Hematopoietic multipotent progenitor cell treated with erythropoietin and hydrocortisone succinate and interleukin-3 and kit ligand, for 8 days (in vitro differentiated cells): ENCODE measurements at regions not wholly inside any gene's neighbourhood (a gene's known extent, or its start where the extent isn't known, plus 50 kb on each side); places are given as distances from the start of the nearest gene placed in this dataset.
A peak's percentile ranks its signal among the peaks of the same experiment; 100 is the strongest.
"Not testable (repeated sequence)": the region's sequence is repeated elsewhere in the genome, so short reads cannot be mapped to it uniquely, and the experiment has no call there.

ENCODE experiments used
- DNase-seq: peaks from one replicate; pipeline ENCODE4 v3.0.0-alpha.2; 2015

DNA sequence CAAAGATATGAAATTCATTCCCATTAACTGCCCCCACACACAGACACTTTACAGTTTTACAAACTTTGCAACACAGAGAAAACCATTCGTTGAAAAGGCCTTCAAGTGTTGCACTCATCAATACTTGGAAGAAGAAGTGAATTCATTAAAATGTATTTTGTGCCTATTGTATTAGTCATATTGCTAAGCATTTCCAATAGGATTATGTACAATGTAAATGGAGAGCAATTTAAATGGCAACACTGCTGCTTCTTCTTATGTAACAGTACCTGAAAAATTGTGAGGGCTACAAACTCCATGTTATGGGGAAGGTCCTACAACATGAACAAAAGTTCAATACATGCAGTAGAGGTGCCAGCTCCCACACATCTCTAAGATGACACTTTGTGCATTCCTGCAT lies 209.3 kb upstream of the POGK start:
- no peak for DNase-seq

- DNase-seq = no peak
Measured at GRCh38 chr1:166630369-166630768, 208.9 kb upstream of the POGK start.

DNA sequence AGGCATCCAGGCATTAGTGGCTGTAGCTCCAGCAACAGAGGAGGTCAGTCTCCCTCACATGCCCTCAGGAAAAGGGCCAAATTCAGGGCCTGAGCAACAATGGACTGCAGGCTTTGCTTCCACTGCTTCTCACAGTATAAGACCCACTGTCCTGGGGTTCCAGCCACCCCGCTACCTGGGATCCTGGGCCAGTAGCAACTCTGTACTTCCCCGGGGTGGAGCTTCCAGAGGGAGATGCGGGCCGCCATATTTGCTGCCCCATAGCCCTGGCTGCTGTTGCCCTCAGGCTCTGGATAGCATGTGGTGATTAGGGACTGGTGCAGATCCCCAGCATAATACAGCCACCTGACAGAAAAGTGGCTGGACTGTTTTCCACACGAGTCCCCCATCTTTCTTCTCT lies 201.1 kb upstream of the POGK start:
- DNase-seq = no peak

- not testable (repeated sequence) for DNase-seq
Measured at GRCh38 chr1:166657228-166657627, 182.0 kb upstream of the POGK start.

DNA sequence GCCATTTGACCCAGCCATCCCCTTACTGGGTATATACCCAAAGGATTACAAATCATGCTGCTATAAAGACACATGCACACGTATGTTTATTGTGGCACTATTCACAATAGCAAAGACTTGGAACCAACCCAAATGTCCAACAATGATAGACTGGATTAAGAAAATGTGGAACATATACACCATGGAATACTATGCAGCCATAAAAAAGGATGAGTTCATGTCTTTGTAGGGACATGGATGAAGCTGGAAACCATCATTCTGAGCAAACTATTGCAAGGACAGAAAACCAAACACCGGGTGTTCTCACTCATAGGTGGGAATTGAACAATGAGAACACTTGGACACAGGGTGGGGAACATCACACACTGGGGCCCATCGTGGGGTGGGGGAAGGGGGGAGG lies 172.5 kb upstream of the POGK start:
- DNase-seq = not testable (repeated sequence)

GRCh38 chr1:166667600-166667999 lies 171.7 kb upstream of the POGK start:
- not testable (repeated sequence) for DNase-seq

GRCh38 chr1:166671627-166672026 lies 167.6 kb upstream of the POGK start:
- DNase-seq = no peak

- no peak for DNase-seq
Measured at GRCh38 chr1:166673722-166674121, 165.6 kb upstream of the POGK start.

GRCh38 chr1:166675213-166675612 lies 164.1 kb upstream of the POGK start:
- no peak for DNase-seq

- no peak for DNase-seq
Measured at GRCh38 chr1:166676981-166677380, 162.3 kb upstream of the POGK start.

DNA sequence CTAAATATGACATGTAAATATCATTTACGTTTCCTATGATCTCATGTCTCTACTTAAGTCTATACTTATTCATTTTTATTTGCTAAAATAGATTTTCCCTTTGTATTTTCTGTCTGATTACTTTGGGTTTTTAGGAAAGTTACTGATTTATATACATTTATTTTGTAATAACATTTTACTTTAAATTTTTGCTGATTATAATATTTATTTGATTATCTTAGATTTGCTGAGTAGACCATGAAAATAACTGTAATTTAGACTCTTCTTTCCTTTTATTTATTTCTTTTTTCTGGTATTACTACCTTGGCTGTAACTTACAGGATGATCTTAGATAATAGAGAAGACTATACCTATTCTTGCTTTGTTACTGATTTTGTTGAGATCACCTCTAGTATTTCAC lies 159.9 kb upstream of the POGK start:
- no peak for DNase-seq

DNA sequence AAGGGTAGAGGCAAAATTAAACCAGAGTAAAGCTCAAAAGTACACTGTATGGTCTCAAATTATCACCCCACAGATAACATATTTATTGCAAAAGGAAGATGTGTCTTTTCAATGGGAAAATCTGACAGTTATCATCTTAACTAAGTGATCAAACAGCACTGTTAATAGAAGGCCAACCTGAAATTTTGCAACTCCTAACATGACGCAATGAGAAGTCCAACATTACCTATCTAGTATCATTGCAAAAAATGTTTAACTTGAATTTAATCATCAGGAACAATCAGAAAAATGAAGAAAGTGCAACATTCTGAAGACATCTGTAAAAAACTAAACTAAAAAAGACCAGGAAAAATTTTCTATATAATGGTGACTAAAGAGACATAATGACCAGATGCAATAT lies 156.7 kb upstream of the POGK start:
- DNase-seq = no peak

DNA sequence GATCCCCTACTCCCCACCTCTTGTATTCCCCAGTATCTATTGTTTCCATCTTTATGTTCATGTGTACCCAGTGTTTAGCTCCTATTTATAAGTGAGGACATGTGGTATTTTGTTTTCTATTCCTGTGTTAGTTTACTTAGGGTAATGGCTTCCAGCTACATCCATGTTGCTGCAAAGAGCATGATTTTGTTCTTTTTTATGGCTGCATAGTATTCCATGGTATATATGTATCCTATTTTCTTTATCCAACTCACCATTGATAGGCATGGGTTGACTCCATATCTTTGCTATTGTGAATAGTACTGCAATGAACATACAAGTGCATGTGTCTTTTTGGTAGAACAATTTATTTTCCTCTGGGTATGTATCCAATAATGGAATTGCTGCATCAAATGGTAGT lies 154.6 kb upstream of the POGK start:
- not testable (repeated sequence) for DNase-seq

GRCh38 chr1:166685200-166685599 lies 154.1 kb upstream of the POGK start:
- DNase-seq = no peak

DNA sequence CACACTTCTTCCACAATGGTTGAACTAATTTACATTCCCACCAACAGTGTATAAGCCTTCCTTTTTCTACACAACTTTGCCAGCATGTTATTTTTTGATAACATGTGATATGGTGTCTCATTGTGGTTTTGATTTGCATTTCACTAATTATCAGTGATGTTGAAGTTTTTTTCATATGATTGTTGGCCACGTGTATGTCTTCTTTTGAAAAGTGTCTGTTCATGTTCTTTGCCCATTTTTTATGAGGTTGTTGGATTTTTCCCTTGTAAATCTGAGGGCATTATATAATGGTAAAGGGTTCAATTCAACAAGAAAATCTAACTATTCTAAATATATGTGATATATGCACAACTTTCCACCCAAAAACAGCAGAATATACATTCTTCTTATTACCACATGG lies 153.4 kb upstream of the POGK start:
- DNase-seq = not testable (repeated sequence)

- DNase-seq = not testable (repeated sequence)
Measured at GRCh38 chr1:166690596-166690995, 148.7 kb upstream of the POGK start.

GRCh38 chr1:166691476-166691875 lies 147.8 kb upstream of the POGK start:
- no peak for DNase-seq

GRCh38 chr1:166692346-166692745 lies 146.9 kb upstream of the POGK start:
- no peak for DNase-seq

DNA sequence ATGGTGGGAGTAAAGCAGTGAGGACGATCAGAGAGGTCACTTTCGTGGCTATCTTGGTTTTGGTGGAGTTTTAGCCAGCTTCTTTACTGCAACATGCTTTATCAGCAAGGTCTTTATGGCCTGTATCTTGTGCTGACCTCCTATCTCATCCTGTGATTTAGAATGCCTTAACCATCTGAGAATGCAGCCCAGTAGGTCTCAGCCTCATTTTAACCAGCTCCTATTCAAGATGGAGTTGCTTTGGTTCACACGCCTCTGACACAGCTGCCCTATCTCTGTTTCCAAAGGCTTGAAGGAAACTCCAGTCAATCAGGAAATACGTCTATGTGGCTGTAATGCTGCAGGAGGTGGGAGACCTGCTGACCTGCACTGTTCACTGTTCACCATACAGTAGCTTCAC lies 146.1 kb upstream of the POGK start:
- no peak for DNase-seq

GRCh38 chr1:166693673-166694297 lies 145.5 kb upstream of the POGK start:
- DNase-seq = no peak

- DNase-seq = peak; percentile 36
Measured at GRCh38 chr1:166695115-166695514, 144.2 kb upstream of the POGK start.

- DNase-seq = not testable (repeated sequence)
Measured at GRCh38 chr1:166695834-166696233, 143.4 kb upstream of the POGK start.

DNA sequence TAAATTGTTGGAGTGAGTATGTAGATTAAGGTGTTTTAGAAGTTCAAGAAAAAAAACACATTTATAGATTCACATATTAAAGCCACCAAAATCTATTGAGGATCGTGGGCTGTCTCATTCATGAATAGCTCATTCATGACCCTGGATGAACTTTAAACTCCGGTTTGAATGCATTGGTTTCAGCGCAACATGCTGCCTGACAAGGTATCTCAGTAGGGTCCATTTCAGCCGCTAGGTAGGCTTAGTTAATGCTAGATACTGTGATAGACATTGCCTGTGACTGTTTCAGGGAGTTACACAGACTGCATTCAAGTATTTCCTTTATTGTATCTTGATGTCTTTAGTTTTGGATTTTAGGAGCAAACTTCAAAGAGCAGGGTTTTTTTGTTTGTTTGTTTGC lies 140.5 kb upstream of the POGK start:
- DNase-seq = no peak

GRCh38 chr1:166699613-166700012 lies 139.7 kb upstream of the POGK start:
- DNase-seq = no peak

DNA sequence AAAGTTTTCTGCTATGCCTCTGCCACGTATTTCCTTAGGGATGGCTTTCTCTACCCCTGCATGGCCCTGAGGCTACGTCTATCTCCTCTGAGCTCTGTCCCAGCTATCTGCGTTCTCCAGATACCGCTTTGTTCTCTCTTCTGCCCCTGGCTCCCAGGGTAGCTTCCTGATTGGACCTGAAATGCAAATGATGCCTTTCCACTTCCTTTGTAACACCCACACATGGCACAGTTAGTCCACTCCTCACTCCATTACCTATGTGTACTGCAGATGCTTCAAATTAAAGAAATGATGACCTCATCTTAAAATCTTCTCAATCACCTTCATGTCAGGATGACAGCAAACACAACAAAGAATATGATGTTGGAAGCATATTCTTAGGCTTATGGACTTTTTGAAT lies 138.6 kb upstream of the POGK start:
- peak; percentile 16 for DNase-seq
